ENCODE measurements at regions not wholly inside any gene's neighbourhood (a gene's known extent, or its start where the extent isn't known, plus 50 kb on each side); places are given as distances from the start of the nearest gene placed in this dataset.

- no peak for TF ChIP-seq SP1 (IDR thresholded peaks at IDR 0.05)
- TF ChIP-seq MAX (IDR thresholded peaks at IDR 0.05): no peak
- TF ChIP-seq HNF4G (IDR thresholded peaks at IDR 0.05): no peak
- no peak for TF ChIP-seq HNF4A (conservative IDR thresholded peaks at IDR 0.05)
- no peak for TF ChIP-seq TAF1 (conservative IDR thresholded peaks at IDR 0.05)
- TF ChIP-seq ZBTB33 (IDR thresholded peaks at IDR 0.05): no peak
- no peak for TF ChIP-seq FOXA2 (IDR thresholded peaks at IDR 0.05)
- no peaks in the 10 kb centered on the region for H3K36me3 ChIP-seq (ENCODE audit: control insufficient read depth in 4 of 4, insufficient read depth in 3 of 4, low read depth in 1 of 4, low read length in 3 of 4)
These were observed 173.1 kb upstream of the CCDC54 start for GRCh38 chr3:107204121-107204520.

GRCh38 chr3:107205358-107205757 is 171.9 kb upstream of the CCDC54 start:
- no peaks in the 10 kb centered on the region for H3K36me3 ChIP-seq (ENCODE audit: control insufficient read depth in 4 of 4, insufficient read depth in 3 of 4, low read depth in 1 of 4, low read length in 3 of 4)
- WGBS: 63% methylated on average over 3 of the region's 3 CpGs
- H3K4me3 ChIP-seq (ENCODE audit: low read depth in 1 of 3, low read length in 3 of 3): no peak overlapping the region
- H3K27ac ChIP-seq (ENCODE audit: low read depth in 1 of 2, low read length in 2 of 2): no peak overlapping the region
- no peak for DNase-seq (ENCODE audit: low spot score)
- no peak overlapping the region for H3K9ac ChIP-seq (ENCODE audit: low read depth in 1 of 2, low read length in 2 of 2)
- H3K4me1 ChIP-seq (ENCODE audit: control insufficient read depth in 4 of 4, insufficient read depth in 4 of 4, low read length in 3 of 4): no peaks in the 10 kb centered on the region
- no peak for TF ChIP-seq JUND (IDR thresholded peaks at IDR 0.05)
- no peak for TF ChIP-seq RXRA (IDR thresholded peaks at IDR 0.05)
- TF ChIP-seq EGR1 (IDR thresholded peaks at IDR 0.05; ENCODE audit: low read depth in 2 of 2): no peak
- no peak for TF ChIP-seq ATF3 (IDR thresholded peaks at IDR 0.05)
- TF ChIP-seq GABPA (IDR thresholded peaks at IDR 0.05 in 1 of 2, conservative IDR thresholded peaks at IDR 0.05 in 1 of 2): no peak
- TF ChIP-seq SP1 (IDR thresholded peaks at IDR 0.05): no peak
- no peak for TF ChIP-seq TAF1 (conservative IDR thresholded peaks at IDR 0.05)
- no peak for TF ChIP-seq NR2F2 (IDR thresholded peaks at IDR 0.05)
- no peak for TF ChIP-seq FOXA2 (IDR thresholded peaks at IDR 0.05)
- no peak for TF ChIP-seq CTCF (IDR thresholded peaks at IDR 0.05; ENCODE audit: low read depth, low read length, missing input control)
- no peak for TF ChIP-seq MAX (IDR thresholded peaks at IDR 0.05)
- TF ChIP-seq HNF4G (IDR thresholded peaks at IDR 0.05): no peak
- no peak for TF ChIP-seq HNF4A (conservative IDR thresholded peaks at IDR 0.05)
- no peak for TF ChIP-seq REST (IDR thresholded peaks at IDR 0.05)
- no peak for TF ChIP-seq ZBTB33 (IDR thresholded peaks at IDR 0.05)
- TF ChIP-seq YY1 (IDR thresholded peaks at IDR 0.05): no peak
- no peak for TF ChIP-seq FOXA1 (IDR thresholded peaks at IDR 0.05)
- TF ChIP-seq RAD21 (IDR thresholded peaks at IDR 0.05): no peak
- H3K9me3 ChIP-seq (ENCODE audit: control insufficient read depth in 4 of 4, low read length in 3 of 4): no peaks in the 10 kb centered on the region
- H3K27me3 ChIP-seq (ENCODE audit: control insufficient read depth in 4 of 4, insufficient read depth in 4 of 4, low read length in 3 of 4): no peaks in the 10 kb centered on the region

More at GRCh38 chr3:107204121-107204520, 173.1 kb upstream of the CCDC54 start:
- Histone ChIP-seq H3K27me3 (ENCODE audit: control insufficient read depth in 4 of 4, insufficient read depth in 4 of 4, low read length in 3 of 4) (no peaks in the 10 kb centered on the region), H3K27ac (ENCODE audit: low read depth in 1 of 2, low read length in 2 of 2) (no peak overlapping the region), H3K4me3 (ENCODE audit: low read depth in 1 of 3, low read length in 3 of 3) (no peak overlapping the region), H3K4me1 (ENCODE audit: control insufficient read depth in 4 of 4, insufficient read depth in 4 of 4, low read length in 3 of 4) (no peaks in the 10 kb centered on the region), H3K9ac (ENCODE audit: low read depth in 1 of 2, low read length in 2 of 2) (no peak overlapping the region), H3K9me3 (ENCODE audit: control insufficient read depth in 4 of 4, low read length in 3 of 4) (no peaks in the 10 kb centered on the region)
- no peak for DNase-seq (ENCODE audit: low spot score)

Data from liver (tissue), 8 donors.